Stomach (tissue), 8 donors: ENCODE measurements at regions not wholly inside any gene's neighbourhood (a gene's known extent, or its start where the extent isn't known, plus 50 kb on each side); places are given as distances from the start of the nearest gene placed in this dataset.

Experiments used
- DNase-seq, 2 donors: peaks; one replicate each; pipeline versions ENCODE4 v3.0.0 to v3.0.0-alpha.2; 2013 to 2019
- H3K27ac ChIP-seq, 5 donors: fragments of 200-600 bp in 4 of 5; sonication (generic) in 4 of 5; one replicate each; pipeline ENCODE4 v1.5.1; 2013 to 2019; ENCODE audit warnings: mild to moderate bottlenecking in 1 of 5, moderate library complexity in 1 of 5
- H3K27me3 ChIP-seq, 3 donors: fragments of 200-600 bp; sonication (generic); one replicate each; pipeline ENCODE4 v1.5.1; 2017 to 2019; ENCODE audit warnings: mixed run types in 1 of 3
- H3K36me3 ChIP-seq, 4 donors: fragments of 200-600 bp; sonication (generic); 1 replicate in 3 of 4; 2 replicates in 1 of 4; pipeline ENCODE4 v1.5.1; 2016 to 2019
- H3K4me1 ChIP-seq, 4 donors: fragments of 200-600 bp; sonication (generic); one replicate each; pipeline ENCODE4 v1.5.1; 2016 to 2019
- H3K4me3 ChIP-seq, 4 donors: fragments of 200-600 bp; sonication (generic) in 3 of 4; one replicate each; pipeline ENCODE4 v1.5.1; 2016 to 2019; ENCODE audit warnings: mild to moderate bottlenecking in 1 of 4
- H3K9me3 ChIP-seq, 4 donors: fragments of 200-600 bp; sonication (generic); one replicate each; pipeline ENCODE4 v1.5.1; 2016 to 2019
- CTCF ChIP-seq, 7 experiments: fragments of 450-650 bp in 4 of 7; fragments of 200-600 bp in 3 of 7; sonication (generic) in 3 of 7; IDR thresholded peaks; one replicate each; pipeline ENCODE4 v1.5.1; 2016 to 2019; ENCODE audit warnings: antibody characterized with exemption in 7 of 7, control low read depth in 2 of 7, mild to moderate bottlenecking in 1 of 7
- EP300 ChIP-seq: sonication (generic); formaldehyde crosslinking; IDR thresholded peaks from one replicate; pipeline ENCODE4 v1.6.1; 2017; ENCODE audit warnings: antibody characterized with exemption
- POLR2A ChIP-seq, 4 donors: fragments of 450-650 bp; IDR thresholded peaks; one replicate each; pipeline ENCODE4 v1.6.1; 2016; ENCODE audit warnings: antibody characterized with exemption in 4 of 4, control low read depth in 2 of 4, mild to moderate bottlenecking in 1 of 4, moderate library complexity in 1 of 4
- POLR2AphosphoS5 ChIP-seq, 3 donors: sonication (generic); formaldehyde crosslinking; IDR thresholded peaks; one replicate each; pipeline ENCODE4 v1.6.1; 2016; ENCODE audit warnings: antibody characterized with exemption in 3 of 3
- WGBS, 5 donors: extraction: QIAGEN DNeasy Blood & Tissue Kit in 3 of 5; methylation state at CpG; one replicate each; pipeline versions ENCODE4 v1.1.5 to v1.1.7; 2013 to 2018; 5-methylcytosine and 5-hydroxymethylcytosine counted together
- intact Hi-C: fragments of 100-400 bp; cut with DNase I; formaldehyde crosslinking; loops from one replicate; pipeline ENCODE4 v1.15.1; 2023; ENCODE audit warnings: low total_unique reads
- donor health status: healthy with polysubstance abuse.
- donor health status: Bipolar disorder and iron deficiency.
- donor health status: healthy.

GRCh38 chr2:59896499-59897245, 656.8 kb downstream of the BCL11A start:
- H3K9me3 ChIP-seq = no peaks in the 10 kb centered on the region
- intact Hi-C loops = no loop called here
- H3K27ac ChIP-seq = no peak overlapping the region
- no peak for DNase-seq
- H3K27me3 ChIP-seq = no peaks in the 10 kb centered on the region
- H3K4me3 ChIP-seq = no peak overlapping the region
- no peaks in the 10 kb centered on the region for H3K36me3 ChIP-seq
- 83 to 92% (median 89%) methylated on average over 3 of the region's 3 CpGs for WGBS, 5 donors
- no peaks in the 10 kb centered on the region for H3K4me1 ChIP-seq
- TF ChIP-seq CTCF (IDR thresholded peaks at IDR 0.05) = no peak
- TF ChIP-seq POLR2AphosphoS5 (IDR thresholded peaks at IDR 0.05) = no peak
- no peak for TF ChIP-seq EP300
- TF ChIP-seq POLR2A (IDR thresholded peaks at IDR 0.05) = no peak

GRCh38 chr2:59893612-59894011, 659.8 kb downstream of the BCL11A start:
- intact Hi-C loops = no loop called here
- H3K27me3 ChIP-seq = no peaks in the 10 kb centered on the region
- no peaks in the 10 kb centered on the region for H3K4me1 ChIP-seq
- H3K36me3 ChIP-seq = no peaks in the 10 kb centered on the region
- H3K9me3 ChIP-seq = no peaks in the 10 kb centered on the region
- no peak overlapping the region for H3K4me3 ChIP-seq
- no peak overlapping the region for H3K27ac ChIP-seq
- no peak for DNase-seq
- no peak for TF ChIP-seq POLR2A (IDR thresholded peaks at IDR 0.05)
- 57 to 68% (median 62%) methylated on average over 2 of the region's 2 CpGs for WGBS, 5 donors

- Histone ChIP-seq H3K4me3 (no peak overlapping the region), H3K4me1 (no peaks in the 10 kb centered on the region), H3K27me3 (no peaks in the 10 kb centered on the region), H3K36me3 (no peaks in the 10 kb centered on the region), H3K9me3 (no peaks in the 10 kb centered on the region), H3K27ac (no peak overlapping the region)
- WGBS, 5 donors = 57 to 77% (median 61%) methylated on average over 5 of the region's 5 CpGs
- TF ChIP-seq EP300 = no peak
- no peak for TF ChIP-seq POLR2A (IDR thresholded peaks at IDR 0.05)
- no peak for TF ChIP-seq CTCF (IDR thresholded peaks at IDR 0.05)
- TF ChIP-seq POLR2AphosphoS5 (IDR thresholded peaks at IDR 0.05) = no peak
- intact Hi-C loops = no loop called here
- DNase-seq = no peak
Observed at GRCh38 chr2:59892398-59892797, 661.1 kb downstream of the BCL11A start.

GRCh38 chr2:59889305-59889704, 664.1 kb downstream of the BCL11A start:
- intact Hi-C loops = no loop called here

More at GRCh38 chr2:59889305-59889704, 664.1 kb downstream of the BCL11A start:
- Histone ChIP-seq H3K9me3 (no peaks in the 10 kb centered on the region), H3K36me3 (no peaks in the 10 kb centered on the region), H3K4me3 (no peak overlapping the region), H3K27me3 (no peaks in the 10 kb centered on the region), H3K4me1 (no peaks in the 10 kb centered on the region), H3K27ac (no peak overlapping the region)
- TF ChIP-seq EP300 = no peak
- no peak for TF ChIP-seq CTCF (IDR thresholded peaks at IDR 0.05)
- TF ChIP-seq POLR2A (IDR thresholded peaks at IDR 0.05) = no peak
- TF ChIP-seq POLR2AphosphoS5 (IDR thresholded peaks at IDR 0.05) = no peak
- DNase-seq = no peak
- 91 to 98% (median 95%) methylated on average over 8 of the region's 8 CpGs for WGBS, 5 donors
